ENCODE measurements at regions not wholly inside any gene's neighbourhood (a gene's known extent, or its start where the extent isn't known, plus 50 kb on each side); places are given as distances from the start of the nearest gene placed in this dataset.

DNA sequence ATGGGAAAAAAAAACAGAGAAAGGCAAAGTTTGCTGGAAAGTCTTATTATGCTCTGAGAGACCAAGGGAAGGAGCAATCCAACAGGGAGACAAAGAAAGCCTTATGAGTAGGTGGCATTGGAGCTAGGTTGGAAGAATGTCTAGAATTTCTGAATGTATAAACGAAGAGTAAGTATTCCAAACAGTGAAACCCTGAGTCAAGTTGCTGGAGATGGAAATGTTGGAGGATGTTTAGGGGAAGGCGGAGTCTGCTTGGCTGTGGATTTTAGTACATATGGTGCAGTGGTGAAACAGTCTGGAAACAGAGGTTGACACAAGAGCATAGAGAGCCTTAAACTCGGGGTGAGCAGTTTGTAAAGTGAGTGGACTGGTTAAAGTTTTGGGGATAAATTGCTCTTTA lies 314.8 kb upstream of the CADM1 start:
- TF ChIP-seq, protein P1, sequence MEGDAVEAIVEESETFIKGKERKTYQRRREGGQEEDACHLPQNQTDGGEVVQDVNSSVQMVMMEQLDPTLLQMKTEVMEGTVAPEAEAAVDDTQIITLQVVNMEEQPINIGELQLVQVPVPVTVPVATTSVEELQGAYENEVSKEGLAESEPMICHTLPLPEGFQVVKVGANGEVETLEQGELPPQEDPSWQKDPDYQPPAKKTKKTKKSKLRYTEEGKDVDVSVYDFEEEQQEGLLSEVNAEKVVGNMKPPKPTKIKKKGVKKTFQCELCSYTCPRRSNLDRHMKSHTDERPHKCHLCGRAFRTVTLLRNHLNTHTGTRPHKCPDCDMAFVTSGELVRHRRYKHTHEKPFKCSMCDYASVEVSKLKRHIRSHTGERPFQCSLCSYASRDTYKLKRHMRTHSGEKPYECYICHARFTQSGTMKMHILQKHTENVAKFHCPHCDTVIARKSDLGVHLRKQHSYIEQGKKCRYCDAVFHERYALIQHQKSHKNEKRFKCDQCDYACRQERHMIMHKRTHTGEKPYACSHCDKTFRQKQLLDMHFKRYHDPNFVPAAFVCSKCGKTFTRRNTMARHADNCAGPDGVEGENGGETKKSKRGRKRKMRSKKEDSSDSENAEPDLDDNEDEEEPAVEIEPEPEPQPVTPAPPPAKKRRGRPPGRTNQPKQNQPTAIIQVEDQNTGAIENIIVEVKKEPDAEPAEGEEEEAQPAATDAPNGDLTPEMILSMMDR (IDR thresholded peaks at IDR 0.05; ENCODE audit: low read depth, low read length), result no peak
- no peak for TF ChIP-seq EZH2phosphoT487 (IDR thresholded peaks at IDR 0.05; ENCODE audit: low read depth)

Measured in OCI-LY3 (cell line).